B cell (primary cell): ENCODE measurements at regions not wholly inside any gene's neighbourhood (a gene's known extent, or its start where the extent isn't known, plus 50 kb on each side); places are given as distances from the start of the nearest gene placed in this dataset.

ENCODE experiments used
- ATAC-seq: fragments of 200-7000 bp; cut with Tn5 transposase; one replicate; pipeline ENCODE4 v1.10.0; 2021; ENCODE audit warnings: low read depth, mild to moderate bottlenecking, moderate number of reproducible peaks, moderate library complexity
- CTCF ChIA-PET: fragments of 350-600 bp; sonication (Branson Sonifier 250); formaldehyde crosslinking; loops from one replicate; lab custom pipeline; 2021; ENCODE audit warnings: antibody characterized with exemption, inconsistent platforms; lab: Charles Lee
- POLR2A ChIA-PET: fragments of 350-600 bp; sonication (Branson Sonifier 250); formaldehyde crosslinking; loops from one replicate; lab custom pipeline; 2021; ENCODE audit warnings: antibody characterized with exemption; lab: Charles Lee
- DNase-seq: peaks from one replicate; pipeline ENCODE4 v3.0.0; 2013
- H2AFZ ChIP-seq: 2 replicates; pipeline ENCODE4 v1.6.1; 2012; ENCODE audit warnings: mild to moderate bottlenecking, low read depth, low read length; ENCODE audit not compliant: insufficient read depth, poor library complexity, severe bottlenecking
- H3K27ac ChIP-seq, 2 donors: 1 replicate in 1 of 2; 2 replicates in 1 of 2; pipeline ENCODE4 v1.5.1; 2012 to 2013; ENCODE audit warnings: low read length in 2 of 2, mild to moderate bottlenecking in 2 of 2, moderate library complexity in 1 of 2
- H3K27me3 ChIP-seq, 4 experiments: fragments of 200-600 bp in 1 of 4; sonication (generic) in 1 of 4; replicated peaks in 1 of 4; 1 replicate in 2 of 4; 2 replicates in 2 of 4; pipeline versions ENCODE4 v1.6.1 to v1.7.0; 2013 to 2016; ENCODE audit warnings: low read length in 3 of 4, mild to moderate bottlenecking in 2 of 4, mixed read lengths in 1 of 4, moderate library complexity in 1 of 4; ENCODE audit not compliant: insufficient read depth in 4 of 4, control insufficient read depth in 3 of 4; ENCODE audit errors: control extremely low read depth in 1 of 4
- H3K36me3 ChIP-seq, 2 experiments: replicated peaks in 1 of 2; 1 replicate in 1 of 2; 2 replicates in 1 of 2; pipeline versions ENCODE4 v1.6.1 to v1.7.1; 2013; ENCODE audit warnings: low read length in 1 of 2; ENCODE audit not compliant: insufficient read depth in 2 of 2, control insufficient read depth in 1 of 2; ENCODE audit errors: control extremely low read depth in 1 of 2, extremely low read depth in 1 of 2
- H3K4me1 ChIP-seq, 2 donors: fragments of 200-600 bp in 1 of 2; sonication (generic) in 1 of 2; 1 replicate in 1 of 2; 2 replicates in 1 of 2; pipeline versions ENCODE4 v1.5.1 to v1.6.1; 2013 to 2017; ENCODE audit warnings: low read length in 2 of 2; ENCODE audit not compliant: control insufficient read depth in 2 of 2, insufficient read depth in 2 of 2
- H3K4me2 ChIP-seq: replicated peaks from 2 replicates; pipeline ENCODE3; 2012; ENCODE audit warnings: mild to moderate bottlenecking, low read depth, low read length; ENCODE audit not compliant: poor library complexity, severe bottlenecking
- H3K4me3 ChIP-seq, 5 experiments: fragments of 200-600 bp in 1 of 5; sonication (generic) in 1 of 5; 1 replicate in 3 of 5; 2 replicates in 2 of 5; pipeline versions ENCODE4 v1.5.1 to v1.7.0; 2011 to 2016; ENCODE audit warnings: low read length in 4 of 5, mild to moderate bottlenecking in 4 of 5, low read depth in 2 of 5, control low read depth in 1 of 5, moderate library complexity in 1 of 5; ENCODE audit not compliant: insufficient read depth in 1 of 5; ENCODE audit errors: control extremely low read depth in 1 of 5, extremely low read depth in 1 of 5
- H3K79me2 ChIP-seq: fragments of 200-600 bp; sonication (generic); one replicate; pipeline ENCODE4 v1.6.0; 2016; ENCODE audit warnings: low read length; ENCODE audit not compliant: control insufficient read depth, insufficient read depth
- H3K9ac ChIP-seq: fragments of 200-600 bp; sonication (generic); 2 replicates; pipeline ENCODE4 v1.6.1; 2017; ENCODE audit warnings: mild to moderate bottlenecking, low read length, moderate library complexity
- H3K9me3 ChIP-seq, 3 donors: one replicate each; pipeline versions ENCODE4 v1.6.1 to v1.7.1; 2013; ENCODE audit warnings: low read length in 2 of 3; ENCODE audit not compliant: control insufficient read depth in 2 of 3, insufficient read depth in 1 of 3; ENCODE audit errors: control extremely low read depth in 1 of 3
- H4K20me1 ChIP-seq: 2 replicates; pipeline ENCODE4 v1.6.0; 2012; ENCODE audit warnings: mild to moderate bottlenecking, low read length; ENCODE audit not compliant: insufficient read depth, control insufficient read depth, poor library complexity, severe bottlenecking
- H3K27ac Mint-ChIP-seq: one replicate; pipeline ENCODE4 v1.8.0; 2021; ENCODE audit warnings: mixed read lengths
- H3K27me3 Mint-ChIP-seq: one replicate; pipeline ENCODE4 v1.8.0; 2021; ENCODE audit warnings: mixed read lengths
- H3K4me1 Mint-ChIP-seq: one replicate; pipeline ENCODE4 v1.8.0; 2021; ENCODE audit warnings: mixed read lengths
- H3K4me3 Mint-ChIP-seq: one replicate; pipeline ENCODE4 v1.8.0; 2021; ENCODE audit warnings: mixed read lengths
- H3K9me3 Mint-ChIP-seq: one replicate; pipeline ENCODE4 v1.8.0; 2022; ENCODE audit warnings: mixed read lengths; ENCODE audit not compliant: insufficient read depth
- CTCF ChIP-seq: fragments of 200-600 bp; IDR thresholded peaks from one replicate; pipeline ENCODE4 v1.8.0; 2022; ENCODE audit warnings: antibody characterized with exemption, mild to moderate bottlenecking
- EZH2 ChIP-seq: IDR thresholded peaks from 2 replicates; pipeline ENCODE4 v1.6.1; 2012; ENCODE audit warnings: borderline replicate concordance, low read depth, mild to moderate bottlenecking, moderate library complexity, low read length; ENCODE audit not compliant: insufficient read depth, poor library complexity, severe bottlenecking
- WGBS: methylation state at CpG from one replicate; pipeline ENCODE4 v1.1.5; 2013; ENCODE audit warnings: missing lambda C conversion rate; ENCODE audit not compliant: insufficient coverage; 5-methylcytosine and 5-hydroxymethylcytosine counted together
- intact Hi-C: fragments of 100-400 bp; cut with micrococcal nuclease; formaldehyde crosslinking; loops from one replicate; pipeline ENCODE4 v1.10.0; 2022

- no peaks in the 10 kb centered on the region for H3K36me3 ChIP-seq
- no peak overlapping the region for H3K4me3 ChIP-seq
- H4K20me1 ChIP-seq = no peaks in the 10 kb centered on the region
- DNase-seq (no peak), ATAC-seq (no peak)
- peaks cover 7 to 8% of the 10 kb centered on the region in 2 donors for H3K4me1 ChIP-seq
- TF ChIP-seq EZH2 = no peak
- no peak for TF ChIP-seq CTCF
- ChIA-PET POLR2A (no interaction called here), CTCF (interaction anchor here (0.5 kb wide), 1 partner anchor 121 kb away, joined by 3 read pairs; no protein-coding TSS in a partner anchor)
- intact Hi-C loops = no loop called here
- no peak overlapping the region for H3K9ac ChIP-seq
- H3K27me3 ChIP-seq = peaks cover 0 to 5% (median 1%) of the 10 kb centered on the region in 4 experiments
- H3K9me3 Mint-ChIP-seq = no peaks in the 10 kb centered on the region
- no peak overlapping the region for H3K27ac ChIP-seq
- no peak overlapping the region for H2AFZ ChIP-seq
- no peak overlapping the region for H3K4me2 ChIP-seq
- peaks cover 7% of the 10 kb centered on the region for H3K4me1 Mint-ChIP-seq
- H3K4me3 Mint-ChIP-seq = no peak overlapping the region
- no peaks in the 10 kb centered on the region for H3K9me3 ChIP-seq
- no peak overlapping the region for H3K27ac Mint-ChIP-seq
- peaks cover 10% of the 10 kb centered on the region for H3K27me3 Mint-ChIP-seq
- WGBS = 98% methylated on average over 4 of the region's 5 CpGs
- no peaks in the 10 kb centered on the region for H3K79me2 ChIP-seq
Observed at GRCh38 chr11:111021131-111021530, 224.4 kb upstream of the POU2AF2 start.

DNA sequence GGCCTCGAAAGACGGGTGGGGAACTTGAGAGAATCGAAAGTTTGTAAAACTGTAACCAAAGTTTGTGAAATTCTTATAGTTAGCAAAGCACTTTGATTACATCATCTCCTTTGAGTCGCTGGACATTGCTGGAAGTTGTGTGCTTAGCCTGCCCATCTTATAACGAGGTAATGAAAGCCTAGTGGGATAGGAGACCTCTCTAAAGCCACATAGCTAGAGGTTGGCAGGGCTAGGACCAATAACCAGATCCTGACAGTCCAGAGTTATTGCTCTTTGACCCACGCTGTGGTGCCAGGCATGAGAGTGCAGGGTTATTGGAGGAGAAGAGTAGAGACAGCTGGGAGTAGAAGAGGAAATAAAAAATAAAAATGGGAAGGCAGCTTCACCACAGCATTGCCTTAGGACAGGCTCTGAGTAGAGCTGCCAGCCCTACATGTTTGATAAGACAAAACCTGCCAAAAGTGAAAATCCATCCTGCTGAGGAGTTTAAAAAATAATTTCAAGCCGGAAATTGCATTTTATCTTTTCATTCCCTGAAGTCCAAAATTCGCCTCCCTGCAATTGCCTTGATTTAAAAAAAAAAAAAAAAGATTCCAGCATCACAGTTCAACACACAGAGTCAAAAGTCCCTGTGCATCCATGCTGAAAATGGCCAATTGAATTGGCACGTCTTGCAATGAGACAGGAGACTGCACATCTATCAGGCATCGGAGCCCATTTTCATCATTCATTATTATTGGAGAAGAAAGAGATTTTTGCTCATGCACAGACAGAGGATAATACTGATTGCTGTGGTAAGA lies 225.5 kb upstream of the POU2AF2 start:
- Histone ChIP-seq H3K4me1 (no peaks in the 10 kb centered on the region), H3K27ac (no peak overlapping the region), H3K4me3 (no peak overlapping the region), H3K9ac (no peak overlapping the region), H3K36me3 (no peaks in the 10 kb centered on the region), H3K9me3 (no peaks in the 10 kb centered on the region), H3K27me3 (peaks cover 0 to 5% (median 1%) of the 10 kb centered on the region in 4 experiments), H3K4me2 (no peak overlapping the region), H2AFZ (no peak overlapping the region), H3K79me2 (no peaks in the 10 kb centered on the region), H4K20me1 (no peaks in the 10 kb centered on the region)
- intact Hi-C loops = no loop called here
- no peak overlapping the region for H3K27ac Mint-ChIP-seq
- no peaks in the 10 kb centered on the region for H3K4me1 Mint-ChIP-seq
- 76% methylated on average over 3 of the region's 10 CpGs for WGBS
- peaks cover 10% of the 10 kb centered on the region for H3K27me3 Mint-ChIP-seq
- POLR2A ChIA-PET = no interaction called here
- ATAC-seq = no peak
- CTCF ChIA-PET = interaction anchor here (0.5 kb wide), 1 partner anchor 122 kb away, joined by 3 read pairs; no protein-coding TSS in a partner anchor
- H3K4me3 Mint-ChIP-seq = no peak overlapping the region
- DNase-seq = no peak
- H3K9me3 Mint-ChIP-seq = no peaks in the 10 kb centered on the region
- TF ChIP-seq CTCF (no peak), EZH2 (no peak)
